HG03442 (cell line): ENCODE measurements at regions not wholly inside any gene's neighbourhood (a gene's known extent, or its start where the extent isn't known, plus 50 kb on each side); places are given as distances from the start of the nearest gene placed in this dataset.

Source experiments
- ATAC-seq: cut with Tn5 transposase; IDR thresholded peaks from one replicate; pipeline ENCODE4 v1.9.1; 2021; ENCODE audit warnings: mild to moderate bottlenecking, moderate library complexity; ENCODE audit not compliant: unreplicated experiment

GRCh38 chr22:22433770-22434169, 74.8 kb downstream of the ZNF280B start:
- ATAC-seq = no peak
